Keratinocyte (primary cell): ENCODE measurements at regions not wholly inside any gene's neighbourhood (a gene's known extent, or its start where the extent isn't known, plus 50 kb on each side); places are given as distances from the start of the nearest gene placed in this dataset.

ENCODE experiments used
- DNase-seq: peaks from one replicate; pipeline ENCODE4 v3.0.0-alpha.2; 2011; ENCODE audit warnings: low read depth, missing footprints, low spot score
- FAIRE-seq: peaks from 2 replicates; lab custom pipeline; 2011; peaks lifted over from hg19 to GRCh38; lab: Jason Lieb, UNC
- H2AFZ ChIP-seq: 2 replicates; pipeline ENCODE4 v1.6.0; 2012; ENCODE audit warnings: low read length, control low read depth, inconsistent platforms; ENCODE audit not compliant: control insufficient read depth
- H3K27ac ChIP-seq: 2 replicates; pipeline ENCODE4 v1.5.1; 2011; ENCODE audit warnings: low read length; ENCODE audit not compliant: control insufficient read depth, insufficient read depth
- H3K27me3 ChIP-seq: 3 replicates; pipeline ENCODE4 v1.6.0; 2011; ENCODE audit warnings: low read length; ENCODE audit not compliant: control insufficient read depth, insufficient read depth; ENCODE audit errors: extremely low read depth
- H3K36me3 ChIP-seq, 2 experiments: 2 replicates in 1 of 2; 3 replicates in 1 of 2; pipeline ENCODE4 v1.5.1; 2011; ENCODE audit warnings: low read length in 2 of 2, mild to moderate bottlenecking in 1 of 2; ENCODE audit not compliant: control insufficient read depth in 2 of 2, insufficient read depth in 2 of 2; ENCODE audit errors: extremely low read depth in 1 of 2
- H3K4me1 ChIP-seq: 3 replicates; pipeline ENCODE4 v1.5.1; 2011; ENCODE audit warnings: low read length; ENCODE audit not compliant: control insufficient read depth, insufficient read depth; ENCODE audit errors: extremely low read depth
- H3K4me2 ChIP-seq: 3 replicates; pipeline ENCODE4 v1.6.0; 2011; ENCODE audit warnings: low read depth, low read length; ENCODE audit not compliant: control insufficient read depth, insufficient read depth; ENCODE audit errors: extremely low read depth
- H3K4me3 ChIP-seq, 3 experiments: fragments of 200-600 bp in 1 of 3; sonication (generic) in 1 of 3; 2 replicates in 2 of 3; 3 replicates in 1 of 3; pipeline ENCODE4 v1.5.1; 2011 to 2016; ENCODE audit warnings: low read length in 3 of 3, mild to moderate bottlenecking in 3 of 3, control low read depth in 2 of 3, inconsistent platforms in 1 of 3, low read depth in 1 of 3, mixed read lengths in 1 of 3, mixed run types in 1 of 3, moderate library complexity in 1 of 3; ENCODE audit not compliant: control insufficient read depth in 2 of 3, insufficient read depth in 2 of 3; ENCODE audit errors: extremely low read depth in 1 of 3
- H3K79me2 ChIP-seq: 2 replicates; pipeline ENCODE4 v1.6.0; 2012; ENCODE audit warnings: low read length; ENCODE audit not compliant: control insufficient read depth, insufficient read depth
- H3K9ac ChIP-seq: 3 replicates; pipeline ENCODE4 v1.6.0; 2011; ENCODE audit warnings: low read length; ENCODE audit not compliant: control insufficient read depth, insufficient read depth; ENCODE audit errors: extremely low read depth
- H3K9me1 ChIP-seq: 3 replicates; pipeline ENCODE4 v1.6.0; 2011; ENCODE audit warnings: low read length; ENCODE audit not compliant: control insufficient read depth, insufficient read depth; ENCODE audit errors: extremely low read depth
- H3K9me3 ChIP-seq: 2 replicates; pipeline ENCODE4 v1.5.1; 2012; ENCODE audit warnings: low read depth, low read length; ENCODE audit not compliant: control insufficient read depth
- H4K20me1 ChIP-seq: 3 replicates; pipeline ENCODE4 v1.6.0; 2011; ENCODE audit warnings: low read length; ENCODE audit not compliant: control insufficient read depth, insufficient read depth; ENCODE audit errors: extremely low read depth
- EZH2 ChIP-seq: IDR thresholded peaks from one replicate; pipeline ENCODE4 v1.6.1; 2012; ENCODE audit warnings: inconsistent platforms, mild to moderate bottlenecking, low read length, moderate library complexity
- dilution Hi-C: fragments of 300-500 bp; cut with MboI; formaldehyde crosslinking; loops from one replicate; pipeline ENCODE4 v1.7.0; 2020; ENCODE audit warnings: low sequenced_read_pairs; ENCODE audit not compliant: extremely low pct_ligation_motif_present
- TF ChIP-seq, protein P1 (sequence below), 3 experiments: IDR thresholded peaks in 1 of 3; conservative IDR thresholded peaks in 1 of 3; optimal IDR thresholded peaks in 1 of 3; 2 replicates in 2 of 3; 3 replicates in 1 of 3; pipeline versions ENCODE3 to v1.5.1; 2011; ENCODE audit warnings: low read length in 3 of 3, mild to moderate bottlenecking in 3 of 3, moderate library complexity in 2 of 3, control low read depth in 1 of 3, inconsistent platforms in 1 of 3; ENCODE audit not compliant: insufficient read depth in 2 of 3; ENCODE audit errors: extremely low read depth in 1 of 3

DNA sequence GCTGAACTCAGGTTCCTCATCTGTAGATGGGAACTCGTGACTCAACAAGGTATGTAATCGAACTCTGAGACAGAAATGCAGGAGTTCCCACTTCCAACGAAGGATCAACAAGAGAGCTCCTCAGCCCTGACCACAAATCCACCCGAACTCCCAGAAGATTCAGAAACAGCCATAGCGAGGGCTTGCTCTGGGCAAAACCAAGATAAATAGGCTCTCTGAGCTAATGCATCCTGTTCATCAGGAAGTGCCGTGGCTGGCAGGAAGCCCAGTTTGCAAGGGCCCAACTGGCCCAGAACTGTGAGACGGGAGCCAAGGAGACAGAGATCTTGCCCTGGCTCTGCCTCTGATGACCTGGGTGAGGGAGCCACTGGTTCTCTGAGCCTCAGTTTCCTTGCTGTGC is 141.7 kb upstream of the PFKP start:
- no peaks in the 10 kb centered on the region for H3K4me1 ChIP-seq
- no peak overlapping the region for H3K9ac ChIP-seq
- FAIRE-seq: no peak
- no peak for TF ChIP-seq EZH2
- TF ChIP-seq, protein P1, sequence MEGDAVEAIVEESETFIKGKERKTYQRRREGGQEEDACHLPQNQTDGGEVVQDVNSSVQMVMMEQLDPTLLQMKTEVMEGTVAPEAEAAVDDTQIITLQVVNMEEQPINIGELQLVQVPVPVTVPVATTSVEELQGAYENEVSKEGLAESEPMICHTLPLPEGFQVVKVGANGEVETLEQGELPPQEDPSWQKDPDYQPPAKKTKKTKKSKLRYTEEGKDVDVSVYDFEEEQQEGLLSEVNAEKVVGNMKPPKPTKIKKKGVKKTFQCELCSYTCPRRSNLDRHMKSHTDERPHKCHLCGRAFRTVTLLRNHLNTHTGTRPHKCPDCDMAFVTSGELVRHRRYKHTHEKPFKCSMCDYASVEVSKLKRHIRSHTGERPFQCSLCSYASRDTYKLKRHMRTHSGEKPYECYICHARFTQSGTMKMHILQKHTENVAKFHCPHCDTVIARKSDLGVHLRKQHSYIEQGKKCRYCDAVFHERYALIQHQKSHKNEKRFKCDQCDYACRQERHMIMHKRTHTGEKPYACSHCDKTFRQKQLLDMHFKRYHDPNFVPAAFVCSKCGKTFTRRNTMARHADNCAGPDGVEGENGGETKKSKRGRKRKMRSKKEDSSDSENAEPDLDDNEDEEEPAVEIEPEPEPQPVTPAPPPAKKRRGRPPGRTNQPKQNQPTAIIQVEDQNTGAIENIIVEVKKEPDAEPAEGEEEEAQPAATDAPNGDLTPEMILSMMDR (optimal IDR thresholded peaks at IDR 0.05 in 1 of 3, IDR thresholded peaks at IDR 0.05 in 1 of 3, conservative IDR thresholded peaks at IDR 0.05 in 1 of 3; ENCODE audit: extremely low read depth in 1 of 3, insufficient read depth in 2 of 3, low read length in 3 of 3): no peak
- no peak for DNase-seq
- no peaks in the 10 kb centered on the region for H3K27me3 ChIP-seq
- H3K36me3 ChIP-seq: no peaks in the 10 kb centered on the region
- no peak overlapping the region for H2AFZ ChIP-seq
- H3K9me3 ChIP-seq: no peaks in the 10 kb centered on the region
- no peak overlapping the region for H3K4me3 ChIP-seq
- no peaks in the 10 kb centered on the region for H3K79me2 ChIP-seq
- dilution Hi-C loops: no loop called here
- H3K9me1 ChIP-seq: no peaks in the 10 kb centered on the region
- no peak overlapping the region for H3K4me2 ChIP-seq
- H3K27ac ChIP-seq: no peak overlapping the region
- no peaks in the 10 kb centered on the region for H4K20me1 ChIP-seq

DNA sequence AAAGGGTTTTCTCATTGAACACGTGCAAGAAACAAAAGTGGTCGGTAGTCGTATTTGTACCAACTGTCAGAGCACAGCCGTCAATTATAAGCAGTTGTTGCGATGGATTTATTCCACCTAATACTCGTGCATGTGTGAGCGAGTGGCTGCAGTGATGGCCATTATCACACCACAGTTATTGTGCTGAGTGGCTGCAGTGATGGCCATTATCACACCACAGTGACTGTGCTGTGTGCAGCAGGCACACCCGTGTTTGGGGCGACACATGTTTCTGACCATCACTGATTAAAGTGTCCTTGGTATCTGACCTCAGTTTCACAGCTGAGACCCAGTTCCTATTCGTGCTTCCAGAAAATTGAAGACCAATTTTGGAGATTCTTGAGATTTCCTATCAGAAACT is 142.9 kb upstream of the PFKP start:
- Histone ChIP-seq H3K36me3 (no peaks in the 10 kb centered on the region), H2AFZ (no peak overlapping the region), H3K9me1 (no peaks in the 10 kb centered on the region), H3K4me1 (no peaks in the 10 kb centered on the region), H3K27me3 (no peaks in the 10 kb centered on the region), H3K27ac (no peak overlapping the region), H3K9ac (no peak overlapping the region), H4K20me1 (no peaks in the 10 kb centered on the region), H3K9me3 (no peaks in the 10 kb centered on the region), H3K79me2 (no peaks in the 10 kb centered on the region), H3K4me3 (no peak overlapping the region), H3K4me2 (no peak overlapping the region)
- dilution Hi-C loops: no loop called here
- no peak for TF ChIP-seq EZH2
- TF ChIP-seq, protein P1 (optimal IDR thresholded peaks at IDR 0.05 in 1 of 3, IDR thresholded peaks at IDR 0.05 in 1 of 3, conservative IDR thresholded peaks at IDR 0.05 in 1 of 3; ENCODE audit: extremely low read depth in 1 of 3, insufficient read depth in 2 of 3, low read length in 3 of 3): no peak
- DNase-seq (no peak), FAIRE-seq (no peak)
